HG03060 (cell line): ENCODE measurements at regions not wholly inside any gene's neighbourhood (a gene's known extent, or its start where the extent isn't known, plus 50 kb on each side); places are given as distances from the start of the nearest gene placed in this dataset.

ENCODE experiments used
- ATAC-seq: cut with Tn5 transposase; IDR thresholded peaks from one replicate; pipeline ENCODE4 v1.9.1; 2021; ENCODE audit warnings: low read depth, moderate number of reproducible peaks; ENCODE audit not compliant: unreplicated experiment

DNA sequence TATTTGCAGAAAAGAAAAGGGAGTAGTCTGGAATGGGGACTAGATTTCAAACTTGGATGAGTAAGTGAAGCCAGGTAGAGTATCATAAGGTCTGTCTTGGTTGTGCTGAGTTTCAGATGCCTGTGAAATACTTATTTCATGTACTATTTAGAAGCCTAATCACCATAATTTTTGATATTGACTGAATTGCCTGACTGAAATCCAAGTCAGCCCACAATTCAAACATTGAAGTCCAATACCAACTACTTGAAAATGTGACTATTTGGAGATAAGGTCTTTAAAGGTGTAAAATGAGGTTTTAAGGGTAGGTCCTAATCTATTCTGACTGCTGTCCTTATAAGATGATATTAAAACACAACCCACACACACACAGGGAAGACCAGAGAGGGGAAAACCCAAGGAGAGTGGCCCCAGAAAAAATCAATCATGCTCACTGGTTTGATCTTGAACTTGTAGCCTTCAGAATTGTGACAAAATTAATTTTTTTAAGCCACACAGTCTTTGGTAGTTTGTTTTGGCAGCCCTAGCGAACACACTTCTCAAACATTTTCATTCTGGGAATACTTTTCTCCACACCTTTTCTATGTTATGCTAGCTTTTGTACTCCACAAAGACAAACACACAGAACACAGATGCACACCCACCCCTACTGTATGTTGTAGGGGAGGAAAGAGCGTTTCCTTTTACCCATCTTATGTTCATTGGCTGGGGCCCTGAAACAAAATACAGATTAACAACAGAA lies 126.3 kb downstream of the HFE start:
- ATAC-seq, result no peak

GRCh38 chr6:26214803-26215584 lies 127.8 kb downstream of the HFE start:
- no peak for ATAC-seq

- ATAC-seq, result no peak
Measured at GRCh38 chr6:26215585-26216358, 128.5 kb downstream of the HFE start.

- ATAC-seq, result peak; percentile 74
Measured at GRCh38 chr6:26216359-26216885, 129.2 kb downstream of the HFE start.

GRCh38 chr6:26216886-26217713 lies 129.9 kb downstream of the HFE start:
- peak; percentile 14 for ATAC-seq

DNA sequence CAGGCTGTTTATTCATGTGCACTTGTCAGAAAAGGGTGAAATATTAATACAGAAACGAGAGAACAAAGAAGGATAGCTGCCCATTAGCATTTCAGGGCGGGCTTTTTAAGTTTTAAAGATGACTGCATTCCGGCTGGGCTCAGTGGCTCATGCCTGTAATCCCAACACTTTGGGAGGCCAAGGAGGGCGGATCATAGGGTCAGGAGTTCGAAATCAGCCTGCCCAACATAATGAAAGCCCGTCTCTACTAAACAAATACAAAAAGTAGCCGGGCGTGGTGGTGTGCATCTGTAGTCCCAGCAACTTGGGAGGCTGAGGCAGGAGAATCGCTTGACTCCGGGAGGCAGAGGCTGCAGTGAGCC lies 130.5 kb downstream of the HFE start:
- no peak for ATAC-seq

- no peak for ATAC-seq
Measured at GRCh38 chr6:26218824-26219223, 131.6 kb downstream of the HFE start.

GRCh38 chr6:26220145-26220970 lies 133.1 kb downstream of the HFE start:
- no peak for ATAC-seq

- ATAC-seq, result no peak
Measured at GRCh38 chr6:26221186-26221585, 134.0 kb downstream of the HFE start.

DNA sequence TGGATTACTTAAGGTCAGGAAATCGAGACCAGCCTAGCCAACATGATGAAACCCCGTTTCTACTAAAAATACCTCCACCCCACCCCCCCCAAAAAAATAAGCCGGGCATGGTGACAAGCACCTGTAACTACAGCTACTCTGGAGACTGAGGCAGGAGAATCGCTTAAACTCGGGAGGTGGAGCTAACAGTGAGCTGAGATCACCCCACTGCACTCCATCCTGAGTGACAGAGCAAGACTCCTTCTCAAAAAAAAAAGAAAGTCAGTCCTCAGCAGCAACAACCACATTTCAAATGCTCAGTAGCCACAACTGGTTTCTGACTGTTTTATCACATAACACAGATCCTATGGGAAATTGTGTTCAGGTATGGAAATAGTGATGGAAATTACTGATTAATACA lies 135.3 kb downstream of the HFE start:
- ATAC-seq, result no peak

GRCh38 chr6:26223228-26223627 lies 136.0 kb downstream of the HFE start:
- no peak for ATAC-seq

DNA sequence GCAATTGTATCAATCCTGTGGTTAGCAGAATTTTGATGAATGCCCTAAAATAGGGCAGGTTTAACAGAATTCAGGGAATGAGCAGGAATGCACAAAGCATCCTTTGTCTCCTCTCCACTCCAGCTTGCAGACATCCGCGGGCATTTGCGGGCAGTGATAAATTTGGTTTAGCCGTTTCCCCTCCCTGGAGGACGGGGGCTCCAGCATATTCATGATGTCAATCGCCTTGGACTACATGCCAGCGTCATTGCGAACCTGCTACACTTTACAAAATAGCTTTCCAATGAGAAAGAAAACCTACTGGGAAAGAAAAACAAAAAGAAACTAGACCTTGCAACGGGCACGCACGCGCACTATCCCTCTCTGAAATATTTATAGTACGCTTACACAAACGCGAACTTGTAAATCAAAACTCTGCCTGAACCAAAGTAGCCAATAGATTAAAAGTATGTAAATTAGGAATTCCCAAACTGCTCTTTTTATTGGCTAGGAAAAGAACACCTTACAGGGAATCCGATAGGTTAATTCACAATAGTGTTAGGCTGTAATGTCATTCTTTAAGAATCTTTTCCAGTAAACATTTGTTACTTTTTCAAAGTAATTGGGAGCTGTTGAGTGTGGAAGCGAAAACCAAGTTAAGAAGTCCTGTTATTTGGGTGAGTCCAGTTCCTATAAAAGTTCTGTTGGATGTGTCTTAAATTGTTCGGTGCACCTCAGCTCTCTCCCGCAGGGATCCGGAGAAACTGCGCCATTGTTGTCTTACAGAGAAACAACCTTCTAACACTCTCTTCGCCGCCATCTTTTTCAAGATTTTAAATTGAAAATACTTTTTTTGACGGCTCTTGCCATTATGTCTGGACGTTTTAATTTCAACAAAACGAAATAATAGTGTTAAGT lies 136.7 kb downstream of the HFE start:
- ATAC-seq, result peak; percentile 62

DNA sequence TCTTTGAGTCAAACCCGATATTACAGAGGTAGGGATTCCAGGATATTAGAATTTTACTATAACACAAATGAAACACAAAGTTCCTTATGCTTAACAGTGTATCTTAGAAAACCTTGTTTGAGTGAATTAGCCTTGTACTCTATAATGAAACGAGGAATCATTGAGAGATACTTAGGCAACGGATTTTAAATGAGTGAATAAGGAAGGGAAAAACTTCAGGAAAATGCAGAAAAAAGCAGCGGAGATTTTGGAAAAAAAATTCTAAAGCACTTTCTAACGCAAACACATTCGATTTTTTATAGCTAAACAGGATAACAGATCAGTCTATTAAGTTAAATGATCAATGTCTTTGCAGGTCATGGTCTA lies 137.3 kb downstream of the HFE start:
- ATAC-seq, result no peak

DNA sequence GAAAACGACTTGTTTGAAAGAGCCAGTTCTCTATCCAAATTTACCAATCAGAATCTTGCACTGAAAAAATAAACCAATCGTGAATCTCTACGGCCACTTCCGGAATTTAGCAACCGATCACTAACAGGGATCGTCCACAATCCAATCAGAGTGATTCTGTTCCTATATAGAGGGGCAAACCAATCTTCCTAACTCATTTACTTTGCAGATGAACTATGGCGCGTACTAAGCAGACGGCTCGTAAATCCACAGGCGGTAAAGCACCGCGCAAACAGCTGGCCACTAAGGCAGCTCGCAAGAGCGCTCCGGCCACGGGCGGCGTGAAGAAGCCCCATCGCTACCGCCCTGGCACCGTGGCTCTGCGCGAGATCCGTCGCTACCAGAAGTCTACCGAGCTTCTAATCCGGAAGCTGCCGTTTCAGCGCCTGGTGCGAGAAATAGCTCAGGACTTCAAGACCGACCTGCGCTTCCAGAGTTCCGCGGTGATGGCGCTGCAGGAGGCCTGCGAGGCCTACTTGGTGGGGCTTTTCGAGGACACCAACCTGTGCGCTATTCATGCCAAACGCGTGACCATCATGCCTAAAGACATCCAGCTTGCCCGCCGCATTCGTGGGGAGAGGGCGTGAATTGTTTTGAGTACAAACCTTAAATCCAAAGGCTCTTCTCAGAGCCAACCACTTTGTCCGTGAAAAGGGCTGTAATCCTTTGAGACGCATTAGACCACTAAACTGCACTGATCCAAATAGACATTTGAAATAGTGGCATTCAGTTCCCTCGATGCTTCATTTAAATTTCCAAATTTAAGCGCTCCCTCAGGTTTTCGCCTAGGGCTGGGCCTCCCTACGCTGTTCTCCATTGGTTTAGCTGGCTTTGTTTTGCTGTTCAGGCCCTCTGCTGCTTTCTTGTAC lies 138.0 kb downstream of the HFE start:
- ATAC-seq, result no peak

DNA sequence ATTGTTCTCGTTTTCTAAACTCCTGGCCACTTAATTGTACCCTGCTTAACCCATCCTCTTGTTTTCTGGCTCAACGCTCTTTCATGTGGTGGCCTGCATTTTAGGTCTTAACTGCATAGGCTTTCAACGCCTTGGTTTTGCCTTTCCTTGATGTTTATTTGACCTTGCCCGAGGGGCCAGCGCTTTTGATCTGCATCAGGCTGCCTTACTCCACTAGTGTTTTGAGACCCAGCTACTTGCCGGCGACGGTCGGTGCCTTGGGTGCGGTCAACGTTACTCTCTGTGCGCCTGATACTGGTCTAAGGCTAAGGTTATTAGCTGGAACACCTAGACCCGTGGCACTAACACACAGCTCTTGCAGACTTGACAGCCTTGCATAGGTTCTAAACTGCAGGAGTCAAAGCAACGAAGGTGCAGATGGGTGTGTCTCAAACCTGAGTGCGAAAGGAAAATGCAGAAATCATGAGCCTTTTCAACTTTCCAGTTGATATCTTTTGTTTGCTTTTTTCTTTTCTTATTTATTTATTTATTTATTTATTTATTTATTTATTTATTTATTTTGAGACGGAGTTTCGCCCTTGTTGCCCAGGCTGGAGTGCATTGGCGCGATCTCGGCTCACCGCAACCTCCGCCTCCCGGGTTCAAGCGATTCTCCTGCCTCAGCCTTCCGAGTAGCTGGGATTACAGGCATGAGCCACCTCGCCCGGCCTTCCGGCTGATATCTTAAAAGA lies 138.8 kb downstream of the HFE start:
- no peak for ATAC-seq

DNA sequence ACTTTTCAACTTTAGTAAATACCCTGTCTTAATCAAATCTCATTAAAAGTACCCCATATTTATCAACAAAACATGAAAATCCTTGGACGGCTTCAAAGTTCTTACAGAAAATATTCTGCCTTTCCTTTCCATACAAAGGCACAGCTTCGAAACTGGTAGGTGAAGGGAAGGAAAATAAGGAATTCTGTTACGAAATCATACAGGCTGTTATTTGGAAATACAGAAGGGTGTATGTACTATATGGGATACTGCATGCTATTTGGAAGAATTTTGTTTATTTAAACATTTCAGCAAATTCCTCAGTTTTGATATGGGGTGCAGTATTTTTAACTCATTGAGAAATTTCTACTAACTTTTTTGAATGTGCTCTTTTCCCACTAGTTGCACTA lies 138.4 kb upstream of the BTN3A2 start:
- ATAC-seq, result no peak

GRCh38 chr6:26230351-26230750 lies 134.6 kb upstream of the BTN3A2 start:
- ATAC-seq, result no peak
